ENCODE measurements at regions not wholly inside any gene's neighbourhood (a gene's known extent, or its start where the extent isn't known, plus 50 kb on each side); places are given as distances from the start of the nearest gene placed in this dataset.

- no peak for TF ChIP-seq BCL3 (IDR thresholded peaks at IDR 0.05)
- TF ChIP-seq CBX8 (IDR thresholded peaks at IDR 0.05) = no peak
- no peak for TF ChIP-seq NPAS2 (CRISPR knock-in tag; IDR thresholded peaks at IDR 0.05; ENCODE audit: borderline replicate concordance)
Observed at GRCh38 chr3:70808881-70809280, 496.4 kb upstream of the MDFIC2 start (continued).

- CTCF ChIA-PET = interaction anchor here (0.9 kb wide), 1 partner anchor 11 kb away, joined by 3 read pairs; no protein-coding TSS in a partner anchor
- TF ChIP-seq FOSL2 (IDR thresholded peaks at IDR 0.05) = no peak
- no peak for TF ChIP-seq FOSL2 (CRISPR knock-in tag; IDR thresholded peaks at IDR 0.05)
- TF ChIP-seq CBX2 (IDR thresholded peaks at IDR 0.05; ENCODE audit: borderline replicate concordance, low read depth) = no peak
- no peak for TF ChIP-seq CHD4 (IDR thresholded peaks at IDR 0.05; ENCODE audit: borderline replicate concordance)
- FAIRE-seq (no peak), ATAC-seq (no peak), DNase-seq (ENCODE audit: low read depth in 1 of 2, low spot score in 1 of 2) (no peak)
- H3K27ac ChIP-seq = no peak overlapping the region
- no peak overlapping the region for H3K4me2 ChIP-seq
- peaks cover 14% of the 10 kb centered on the region; the same call in 1 of the 3 replicates for H3K4me1 ChIP-seq
- no peak overlapping the region for H3K4me3 ChIP-seq
- 63% methylated on average over 7 of the region's 7 CpGs for WGBS (ENCODE audit: missing lambda C conversion rate)
- no peaks in the 10 kb centered on the region for H3K9me3 ChIP-seq
- POLR2A ChIA-PET = no interaction called here
Observed at GRCh38 chr3:70806556-70806955, 494.1 kb upstream of the MDFIC2 start.

- peaks cover 14% of the 10 kb centered on the region; the same call in 1 of the 3 replicates for H3K4me1 ChIP-seq
- ChIA-PET POLR2A (no interaction called here), CTCF (interaction anchor here (0.9 kb wide), 1 partner anchor 12 kb away, joined by 3 read pairs; no protein-coding TSS in a partner anchor)
- H3K4me2 ChIP-seq = no peak overlapping the region
- H3K27ac ChIP-seq = no peak overlapping the region
- no peaks in the 10 kb centered on the region for H3K9me3 ChIP-seq
- no peak overlapping the region for H3K4me3 ChIP-seq
- ATAC-seq = no peak
- no peak for TF ChIP-seq HEYL (CRISPR knock-in tag; IDR thresholded peaks at IDR 0.05)
- no peak for TF ChIP-seq MAX (IDR thresholded peaks at IDR 0.05)
- TF ChIP-seq EHF (CRISPR knock-in tag; IDR thresholded peaks at IDR 0.05) = no peak
- no peak for TF ChIP-seq TP53 (CRISPR knock-in tag; IDR thresholded peaks at IDR 0.05)
- no peak for TF ChIP-seq KDM5A (IDR thresholded peaks at IDR 0.05)
- TF ChIP-seq TFCP2L1 (CRISPR knock-in tag; IDR thresholded peaks at IDR 0.05) = no peak
- TF ChIP-seq JUNB (IDR thresholded peaks at IDR 0.05) = no peak
- no peak for TF ChIP-seq GATA3 (IDR thresholded peaks at IDR 0.05; ENCODE audit: borderline replicate concordance)
- no peak for TF ChIP-seq FOSB (CRISPR knock-in tag; IDR thresholded peaks at IDR 0.05)
- TF ChIP-seq HOXB5 (CRISPR knock-in tag; IDR thresholded peaks at IDR 0.05) = no peak
- no peak for TF ChIP-seq FOXS1 (CRISPR knock-in tag; IDR thresholded peaks at IDR 0.05)
- TF ChIP-seq CEBPB (IDR thresholded peaks at IDR 0.05) = no peak
- no peak for TF ChIP-seq SMC3 (IDR thresholded peaks at IDR 0.05)
- no peak for TF ChIP-seq RARB (CRISPR knock-in tag; IDR thresholded peaks at IDR 0.05)
- TF ChIP-seq HOXA7 (CRISPR knock-in tag; IDR thresholded peaks at IDR 0.05) = no peak
- no peak for TF ChIP-seq PBX3 (IDR thresholded peaks at IDR 0.05)
- TF ChIP-seq JUN (IDR thresholded peaks at IDR 0.05) = no peak
- no peak for FAIRE-seq
- DNase-seq (ENCODE audit: low read depth in 1 of 2, low spot score in 1 of 2) = no peak
- WGBS (ENCODE audit: missing lambda C conversion rate) = 89% methylated on average over 6 of the region's 6 CpGs
Observed at GRCh38 chr3:70806021-70806420, 493.6 kb upstream of the MDFIC2 start.

Data from A549 (cell line).